Uterus (tissue), 2 donors: ENCODE measurements at regions not wholly inside any gene's neighbourhood (a gene's known extent, or its start where the extent isn't known, plus 50 kb on each side); places are given as distances from the start of the nearest gene placed in this dataset.

Source experiments
- POLR2A ChIP-seq, 2 donors: fragments of 450-650 bp; IDR thresholded peaks; one replicate each; pipeline ENCODE4 v1.6.1; 2016; ENCODE audit warnings: antibody characterized with exemption in 2 of 2, mild to moderate bottlenecking in 1 of 2, moderate library complexity in 1 of 2
- TF ChIP-seq, protein P1 (sequence below), 4 experiments: fragments of 200-600 bp in 2 of 4; fragments of 450-650 bp in 2 of 4; sonication (generic) in 2 of 4; IDR thresholded peaks; one replicate each; pipeline ENCODE4 v1.5.1; 2016 to 2019; ENCODE audit warnings: antibody characterized with exemption in 4 of 4, mild to moderate bottlenecking in 2 of 4, moderate library complexity in 1 of 4

GRCh38 chr4:20592013-20592412, 108.2 kb upstream of the PACRGL start:
- TF ChIP-seq, protein P1, sequence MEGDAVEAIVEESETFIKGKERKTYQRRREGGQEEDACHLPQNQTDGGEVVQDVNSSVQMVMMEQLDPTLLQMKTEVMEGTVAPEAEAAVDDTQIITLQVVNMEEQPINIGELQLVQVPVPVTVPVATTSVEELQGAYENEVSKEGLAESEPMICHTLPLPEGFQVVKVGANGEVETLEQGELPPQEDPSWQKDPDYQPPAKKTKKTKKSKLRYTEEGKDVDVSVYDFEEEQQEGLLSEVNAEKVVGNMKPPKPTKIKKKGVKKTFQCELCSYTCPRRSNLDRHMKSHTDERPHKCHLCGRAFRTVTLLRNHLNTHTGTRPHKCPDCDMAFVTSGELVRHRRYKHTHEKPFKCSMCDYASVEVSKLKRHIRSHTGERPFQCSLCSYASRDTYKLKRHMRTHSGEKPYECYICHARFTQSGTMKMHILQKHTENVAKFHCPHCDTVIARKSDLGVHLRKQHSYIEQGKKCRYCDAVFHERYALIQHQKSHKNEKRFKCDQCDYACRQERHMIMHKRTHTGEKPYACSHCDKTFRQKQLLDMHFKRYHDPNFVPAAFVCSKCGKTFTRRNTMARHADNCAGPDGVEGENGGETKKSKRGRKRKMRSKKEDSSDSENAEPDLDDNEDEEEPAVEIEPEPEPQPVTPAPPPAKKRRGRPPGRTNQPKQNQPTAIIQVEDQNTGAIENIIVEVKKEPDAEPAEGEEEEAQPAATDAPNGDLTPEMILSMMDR (IDR thresholded peaks at IDR 0.05) = no peak
- TF ChIP-seq POLR2A (IDR thresholded peaks at IDR 0.05) = no peak
